Gastrocnemius medialis (tissue), 4 donors: ENCODE measurements at regions not wholly inside any gene's neighbourhood (a gene's known extent, or its start where the extent isn't known, plus 50 kb on each side); places are given as distances from the start of the nearest gene placed in this dataset.

ENCODE experiments used
- POLR2A ChIP-seq, 2 donors: fragments of 450-650 bp; IDR thresholded peaks; one replicate each; pipeline ENCODE4 v1.6.1; 2017; ENCODE audit warnings: antibody characterized with exemption in 2 of 2, mild to moderate bottlenecking in 2 of 2, moderate library complexity in 2 of 2
- TF ChIP-seq, protein P1 (sequence below), 5 experiments: fragments of 450-650 bp in 3 of 5; fragments of 200-600 bp in 2 of 5; sonication (generic) in 2 of 5; IDR thresholded peaks in 4 of 5; conservative IDR thresholded peaks in 1 of 5; 1 replicate in 4 of 5; 2 replicates in 1 of 5; pipeline ENCODE4 v1.5.1; 2016 to 2019; ENCODE audit warnings: antibody characterized with exemption in 5 of 5, mild to moderate bottlenecking in 3 of 5, moderate library complexity in 3 of 5

GRCh38 chr1:61539720-61540462 lies 185.1 kb downstream of the TM2D1 start:
- TF ChIP-seq, protein P1, sequence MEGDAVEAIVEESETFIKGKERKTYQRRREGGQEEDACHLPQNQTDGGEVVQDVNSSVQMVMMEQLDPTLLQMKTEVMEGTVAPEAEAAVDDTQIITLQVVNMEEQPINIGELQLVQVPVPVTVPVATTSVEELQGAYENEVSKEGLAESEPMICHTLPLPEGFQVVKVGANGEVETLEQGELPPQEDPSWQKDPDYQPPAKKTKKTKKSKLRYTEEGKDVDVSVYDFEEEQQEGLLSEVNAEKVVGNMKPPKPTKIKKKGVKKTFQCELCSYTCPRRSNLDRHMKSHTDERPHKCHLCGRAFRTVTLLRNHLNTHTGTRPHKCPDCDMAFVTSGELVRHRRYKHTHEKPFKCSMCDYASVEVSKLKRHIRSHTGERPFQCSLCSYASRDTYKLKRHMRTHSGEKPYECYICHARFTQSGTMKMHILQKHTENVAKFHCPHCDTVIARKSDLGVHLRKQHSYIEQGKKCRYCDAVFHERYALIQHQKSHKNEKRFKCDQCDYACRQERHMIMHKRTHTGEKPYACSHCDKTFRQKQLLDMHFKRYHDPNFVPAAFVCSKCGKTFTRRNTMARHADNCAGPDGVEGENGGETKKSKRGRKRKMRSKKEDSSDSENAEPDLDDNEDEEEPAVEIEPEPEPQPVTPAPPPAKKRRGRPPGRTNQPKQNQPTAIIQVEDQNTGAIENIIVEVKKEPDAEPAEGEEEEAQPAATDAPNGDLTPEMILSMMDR (IDR thresholded peaks at IDR 0.05 in 4 of 5, conservative IDR thresholded peaks at IDR 0.05 in 1 of 5): no peak
- no peak for TF ChIP-seq POLR2A (IDR thresholded peaks at IDR 0.05)
